Astrocyte (in vitro differentiated cells and primary cell): ENCODE measurements at regions not wholly inside any gene's neighbourhood (a gene's known extent, or its start where the extent isn't known, plus 50 kb on each side); places are given as distances from the start of the nearest gene placed in this dataset.

Experiments
- CTCF ChIP-seq: IDR thresholded peaks from 2 replicates; pipeline ENCODE4 v1.5.1; 2011; ENCODE audit warnings: low read depth, mild to moderate bottlenecking, inconsistent platforms, low read length, moderate library complexity; ENCODE audit not compliant: insufficient read depth
- EZH2 ChIP-seq: IDR thresholded peaks from 2 replicates; pipeline ENCODE4 v1.6.1; 2012; ENCODE audit warnings: mild to moderate bottlenecking, low read length, inconsistent platforms; ENCODE audit not compliant: insufficient read depth

GRCh38 chr14:58762629-58763028 lies 124.9 kb downstream of the DACT1 start:
- TF ChIP-seq CTCF, result no peak
- no peak for TF ChIP-seq EZH2
